ENCODE measurements at regions not wholly inside any gene's neighbourhood (a gene's known extent, or its start where the extent isn't known, plus 50 kb on each side); places are given as distances from the start of the nearest gene placed in this dataset.

DNA sequence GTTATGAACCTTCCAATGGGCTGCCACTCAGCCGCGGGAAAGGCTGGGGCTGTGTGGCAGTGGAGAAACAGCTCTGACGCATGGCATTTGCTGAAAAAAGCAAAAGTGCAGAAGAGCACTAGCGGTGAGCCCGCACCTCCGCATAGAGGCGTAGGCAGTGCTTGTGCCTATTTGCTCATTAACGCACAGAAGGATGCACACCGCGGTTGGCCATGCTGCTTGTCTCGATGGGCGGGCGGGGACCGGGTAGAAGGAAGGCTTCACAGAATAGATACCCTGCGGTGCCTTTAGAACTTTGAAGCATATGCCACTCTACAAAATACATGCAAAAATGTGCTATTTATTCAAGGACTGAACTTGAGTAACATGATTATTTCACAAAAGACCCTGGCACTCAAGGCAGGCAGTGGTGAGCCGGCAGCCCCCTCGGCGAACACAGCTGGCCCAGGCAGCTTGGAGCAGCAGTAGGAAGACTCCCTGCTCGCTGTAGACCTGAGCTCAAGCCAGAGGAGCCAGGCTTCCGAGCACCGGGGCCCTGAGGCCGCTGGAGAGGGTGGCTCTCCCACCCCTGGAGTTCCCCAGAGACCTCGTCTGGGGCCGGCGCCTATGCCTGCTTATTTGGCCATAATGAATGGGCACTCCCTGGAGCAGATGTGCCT, 71.5 kb downstream of the SIK1 start:
- CTCF ChIA-PET (ENCODE audit: partially characterized antibody) = interaction anchor here (1.0 to 2.7 kb wide), 4 partner anchors 15 to 43 kb away, joined by 3 to 7 read pairs (median 3); no protein-coding TSS in a partner anchor
- Histone ChIP-seq H3K27ac (ENCODE audit: low read depth, low read length) (no peak overlapping the region), H2BK12ac (ENCODE audit: low read depth, low read length) (no peak overlapping the region), H3K23me2 (ENCODE audit: low read depth, low read length) (no peaks in the 10 kb centered on the region), H3K18ac (ENCODE audit: extremely low read depth, low read length) (no peak overlapping the region), H2AK5ac (ENCODE audit: low read depth, low read length) (no peak overlapping the region), H2BK120ac (replicated peaks; ENCODE audit: low read depth, low read length) (no peak overlapping the region), H3K14ac (ENCODE audit: insufficient read length) (no peak overlapping the region), H3K56ac (replicated peaks; ENCODE audit: insufficient read length, low read depth, low read length) (no peak overlapping the region), H3K9ac (replicated peaks in 1 of 4; ENCODE audit: extremely low read depth in 1 of 4, low read depth in 3 of 4, low read length in 3 of 4) (no peak overlapping the region), H3K27me3 (replicated peaks in 1 of 4; ENCODE audit: control insufficient read depth in 3 of 4, extremely low read depth in 1 of 4, insufficient read depth in 3 of 4, low read length in 3 of 4) (no peaks in the 10 kb centered on the region; a peak in 1 of 7 replicates), H3K4me1 (replicated peaks in 1 of 4; ENCODE audit: control insufficient read depth in 3 of 4, insufficient read depth in 4 of 4, low read length in 3 of 4) (no peaks in the 10 kb centered on the region; a peak in 2 of 7 replicates), H2BK5ac (ENCODE audit: low read depth, low read length) (no peak overlapping the region), H4K5ac (ENCODE audit: insufficient read length, low read depth, low read length) (no peak overlapping the region), H4K20me1 (replicated peaks in 1 of 2; ENCODE audit: control insufficient read depth in 1 of 2, insufficient read depth in 2 of 2, low read length in 2 of 2) (no peaks in the 10 kb centered on the region), H2BK20ac (ENCODE audit: low read length) (no peak overlapping the region), H3K36me3 (ENCODE audit: control insufficient read depth in 2 of 4, insufficient read depth in 4 of 4, low read length in 3 of 4) (no peaks in the 10 kb centered on the region), H4K91ac (replicated peaks; ENCODE audit: insufficient read length, low read length) (no peak overlapping the region), H3K79me2 (ENCODE audit: control insufficient read depth in 1 of 2, insufficient read depth in 2 of 2, low read length in 2 of 2) (no peaks in the 10 kb centered on the region), H2AFZ (ENCODE audit: low read length) (no peak overlapping the region), H3K9me3 (ENCODE audit: insufficient read depth in 2 of 2, low read depth in 1 of 2, low read length in 1 of 2) (no peaks in the 10 kb centered on the region), H2BK15ac (ENCODE audit: low read length) (no peak overlapping the region), H4K8ac (ENCODE audit: extremely low read depth, insufficient read depth, low read length) (no peak overlapping the region), H3K4me3 (ENCODE audit: extremely low read depth in 1 of 4, insufficient read depth in 2 of 4, low read depth in 3 of 4, low read length in 4 of 4) (no peak overlapping the region), H3K23ac (ENCODE audit: insufficient read length) (no peak overlapping the region), H3K4me2 (ENCODE audit: insufficient read depth in 1 of 2, low read depth in 2 of 2, low read length in 2 of 2) (no peak overlapping the region), H3K79me1 (ENCODE audit: low read depth, low read length) (no peaks in the 10 kb centered on the region), H3K4ac (replicated peaks; ENCODE audit: insufficient read length, low read depth, low read length) (no peak overlapping the region)
- no peak for DNase-seq (ENCODE audit: low read depth in 1 of 2, low spot score in 2 of 2)
- POLR2A ChIA-PET (ENCODE audit: partially characterized antibody) = interaction anchor here (0.7 to 1.0 kb wide), 2 partner anchors 14 to 42 kb away, joined by 3 read pairs; no protein-coding TSS in a partner anchor
- FAIRE-seq = no peak
- 85% methylated on average over 23 of the region's 25 CpGs; no CpG with 5 or more reads in 1 of the 2 experiments for WGBS, 2 experiments (ENCODE audit: extremely low coverage in 1 of 2, insufficient coverage in 1 of 2, insufficient read length in 1 of 2, insufficient replicate concordance in 2 of 2, low coverage in 1 of 2, low lambda C conversion rate in 2 of 2, missing lambda C conversion rate in 1 of 2)
- TF ChIP-seq SIRT6 (IDR thresholded peaks at IDR 0.05; ENCODE audit: low read length) (no peak), JUN (IDR thresholded peaks at IDR 0.05; ENCODE audit: low read depth, low read length) (no peak), RNF2 (IDR thresholded peaks at IDR 0.05; ENCODE audit: borderline replicate concordance, low read depth, low read length, missing control alignments, poor library complexity, severe bottlenecking) (no peak), RFX5 (IDR thresholded peaks at IDR 0.05; ENCODE audit: borderline replicate concordance, low read depth, low read length) (no peak), KDM1A (IDR thresholded peaks at IDR 0.05; ENCODE audit: borderline replicate concordance, low read length) (no peak), JUND (IDR thresholded peaks at IDR 0.05; ENCODE audit: low read length) (no peak), FOSL1 (IDR thresholded peaks at IDR 0.05; ENCODE audit: insufficient read depth, low read depth, low read length) (no peak)
- TF ChIP-seq, protein P1, sequence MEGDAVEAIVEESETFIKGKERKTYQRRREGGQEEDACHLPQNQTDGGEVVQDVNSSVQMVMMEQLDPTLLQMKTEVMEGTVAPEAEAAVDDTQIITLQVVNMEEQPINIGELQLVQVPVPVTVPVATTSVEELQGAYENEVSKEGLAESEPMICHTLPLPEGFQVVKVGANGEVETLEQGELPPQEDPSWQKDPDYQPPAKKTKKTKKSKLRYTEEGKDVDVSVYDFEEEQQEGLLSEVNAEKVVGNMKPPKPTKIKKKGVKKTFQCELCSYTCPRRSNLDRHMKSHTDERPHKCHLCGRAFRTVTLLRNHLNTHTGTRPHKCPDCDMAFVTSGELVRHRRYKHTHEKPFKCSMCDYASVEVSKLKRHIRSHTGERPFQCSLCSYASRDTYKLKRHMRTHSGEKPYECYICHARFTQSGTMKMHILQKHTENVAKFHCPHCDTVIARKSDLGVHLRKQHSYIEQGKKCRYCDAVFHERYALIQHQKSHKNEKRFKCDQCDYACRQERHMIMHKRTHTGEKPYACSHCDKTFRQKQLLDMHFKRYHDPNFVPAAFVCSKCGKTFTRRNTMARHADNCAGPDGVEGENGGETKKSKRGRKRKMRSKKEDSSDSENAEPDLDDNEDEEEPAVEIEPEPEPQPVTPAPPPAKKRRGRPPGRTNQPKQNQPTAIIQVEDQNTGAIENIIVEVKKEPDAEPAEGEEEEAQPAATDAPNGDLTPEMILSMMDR (IDR thresholded peaks at IDR 0.05; ENCODE audit: control extremely low read depth in 1 of 3, insufficient read depth in 1 of 3, low read depth in 1 of 3, low read length in 3 of 3) = no peak
- TF ChIP-seq, protein P2, sequence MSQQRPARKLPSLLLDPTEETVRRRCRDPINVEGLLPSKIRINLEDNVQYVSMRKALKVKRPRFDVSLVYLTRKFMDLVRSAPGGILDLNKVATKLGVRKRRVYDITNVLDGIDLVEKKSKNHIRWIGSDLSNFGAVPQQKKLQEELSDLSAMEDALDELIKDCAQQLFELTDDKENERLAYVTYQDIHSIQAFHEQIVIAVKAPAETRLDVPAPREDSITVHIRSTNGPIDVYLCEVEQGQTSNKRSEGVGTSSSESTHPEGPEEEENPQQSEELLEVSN (IDR thresholded peaks at IDR 0.05) = no peak

Measured in H1 (cell line).